Heart right ventricle (tissue), 16 donors: ENCODE measurements at regions not wholly inside any gene's neighbourhood (a gene's known extent, or its start where the extent isn't known, plus 50 kb on each side); places are given as distances from the start of the nearest gene placed in this dataset.

Source experiments
- ATAC-seq, 8 donors: fragments of 200-7000 bp; cut with Tn5 transposase; one replicate each; pipeline ENCODE4 v1.9.1; 2020; ENCODE audit warnings: mild to moderate bottlenecking in 8 of 8, moderate library complexity in 8 of 8, moderate number of reproducible peaks in 1 of 8
- DNase-seq, 2 donors: peaks; one replicate each; pipeline ENCODE4 v3.0.0-alpha.2; 2020
- H3K27ac ChIP-seq, 10 donors: fragments of 200-600 bp; sonication (generic) in 2 of 10; one replicate each; pipeline versions ENCODE4 v1.5.0 to v1.8.0; 2020 to 2022; ENCODE audit warnings: mild to moderate bottlenecking in 3 of 10
- H3K27me3 ChIP-seq, 7 donors: fragments of 200-600 bp; one replicate each; pipeline ENCODE4 v1.8.0; 2021 to 2022; ENCODE audit warnings: mild to moderate bottlenecking in 2 of 7
- H3K36me3 ChIP-seq, 9 donors: fragments of 200-600 bp; sonication (generic) in 1 of 9; one replicate each; pipeline versions ENCODE4 v1.5.0 to v1.8.0; 2020 to 2022; ENCODE audit warnings: mild to moderate bottlenecking in 2 of 9
- H3K4me1 ChIP-seq, 9 donors: fragments of 200-600 bp; sonication (generic) in 1 of 9; one replicate each; pipeline versions ENCODE4 v1.5.0 to v1.8.0; 2020 to 2022; ENCODE audit warnings: mild to moderate bottlenecking in 4 of 9
- H3K4me3 ChIP-seq, 10 donors: fragments of 200-600 bp; sonication (generic) in 2 of 10; one replicate each; pipeline versions ENCODE4 v1.5.0 to v1.8.0; 2020 to 2022; ENCODE audit warnings: mild to moderate bottlenecking in 7 of 10, moderate library complexity in 2 of 10
- H3K9me3 ChIP-seq, 11 donors: fragments of 200-600 bp in 10 of 11; sonication (generic) in 2 of 11; one replicate each; pipeline versions ENCODE4 v1.5.0 to v1.8.0; 2013 to 2022; ENCODE audit warnings: mild to moderate bottlenecking in 2 of 11, control low read depth in 1 of 11, moderate library complexity in 1 of 11
- CTCF ChIP-seq, 9 donors: fragments of 200-600 bp; sonication (generic) in 2 of 9; IDR thresholded peaks; one replicate each; pipeline versions ENCODE4 v1.5.0 to v1.8.0; 2021 to 2022; ENCODE audit warnings: antibody characterized with exemption in 9 of 9, mild to moderate bottlenecking in 5 of 9, moderate library complexity in 1 of 9
- WGBS, 2 donors: extraction: QIAGEN DNeasy Blood & Tissue Kit; methylation state at CpG; one replicate each; pipeline ENCODE4 v1.1.7; 2013; ENCODE audit warnings: inconsistent platforms in 1 of 2; 5-methylcytosine and 5-hydroxymethylcytosine counted together
- intact Hi-C, 10 donors: fragments of 100-400 bp; cut with DNase I; formaldehyde crosslinking; loops; one replicate each; pipeline versions ENCODE4 v1.11.1 to v1.14.2; 2022
- donor health status: Arrhythmogenic right ventricular cardiomyopathy.
- donor health status: ischemic (EF 13 %, LVEDD 7.1; RV severe dilation, severe dysfunction).
- donor health status: healthy with polysubstance abuse.
- donor health status: DM: no; HTN: yes; CAD: no.
- donor health status: DM: no; HTN: no; CAD: no.
- donor health status: ischemic (EF 25% LVEDD 6.9; RV normal size, moderate dysfunction).
- donor health status: ischemic (EF 25% LVEDD 5.7; RV mildly dilated, moderate dysfunction).
- donor health status: healthy.
- donor health status: DM: yes; HTN: yes; CAD: no.
- donor health status: Ischemic cardiomyopathy.
- donor health status: ischemic (EF 35%, LVEDD 5.7; RV mildly dilated, moderate dysfunction).
- donor health status: nonischemic (EF 11% LVEDD 7.7; RV severe dilation, severe dysfunction).
- donor health status: DM: yes; HTN: yes; CAD: no.
- donor health status: PGD.
- donor health status: ischemic (EF 29% LVEDD 5.4; RV normal size, mild dysfunction).
- donor health status: nonischemic (EF 23%, LVEDD 6.1; RV moderate dilation, normal function).

GRCh38 chr6:79864421-79864820 lies 82.9 kb downstream of the ELOVL4 start:
- Histone ChIP-seq H3K9me3 (no peaks in the 10 kb centered on the region), H3K4me1 (peaks cover 0 to 5% (median 0%) of the 10 kb centered on the region in 9 donors), H3K27ac (no peak overlapping the region), H3K4me3 (no peak overlapping the region), H3K36me3 (no peaks in the 10 kb centered on the region), H3K27me3 (peaks cover 0 to 6% (median 0%) of the 10 kb centered on the region in 7 donors)
- DNase-seq (no peak), ATAC-seq (no peak)
- intact Hi-C loops, result no loop called here
- no peak for TF ChIP-seq CTCF (IDR thresholded peaks at IDR 0.05)
- WGBS, 2 donors, result 20 to 22% methylated on average over 3 of the region's 3 CpGs

GRCh38 chr6:79864001-79864400 lies 83.4 kb downstream of the ELOVL4 start:
- Histone ChIP-seq H3K4me1 (peaks cover 0 to 3% (median 0%) of the 10 kb centered on the region in 9 donors), H3K9me3 (no peaks in the 10 kb centered on the region), H3K36me3 (no peaks in the 10 kb centered on the region), H3K27me3 (peaks cover 0 to 6% (median 0%) of the 10 kb centered on the region in 7 donors), H3K27ac (no peak overlapping the region), H3K4me3 (no peak overlapping the region)
- DNase-seq, result no peak
- intact Hi-C loops, result no loop called here
- no peak for TF ChIP-seq CTCF (IDR thresholded peaks at IDR 0.05)
- WGBS, 2 donors, result 43 to 56% methylated on average over 1 of the region's 1 CpG
- no peak for ATAC-seq

GRCh38 chr6:79863566-79863965 lies 83.8 kb downstream of the ELOVL4 start:
- TF ChIP-seq CTCF (IDR thresholded peaks at IDR 0.05), result no peak
- peaks cover 0 to 6% (median 0%) of the 10 kb centered on the region in 7 donors for H3K27me3 ChIP-seq
- intact Hi-C loops, result no loop called here
- no peak overlapping the region for H3K4me3 ChIP-seq
- no peak overlapping the region for H3K27ac ChIP-seq
- peaks cover 0 to 3% (median 0%) of the 10 kb centered on the region in 9 donors for H3K4me1 ChIP-seq
- no peaks in the 10 kb centered on the region for H3K9me3 ChIP-seq
- no peaks in the 10 kb centered on the region for H3K36me3 ChIP-seq
- ATAC-seq (no peak), DNase-seq (no peak)
- 80 to 84% methylated on average over 1 of the region's 1 CpG for WGBS, 2 donors

- Histone ChIP-seq H3K27ac (no peak overlapping the region), H3K27me3 (peaks cover 0 to 6% (median 0%) of the 10 kb centered on the region in 7 donors), H3K4me1 (no peaks in the 10 kb centered on the region), H3K4me3 (no peak overlapping the region), H3K36me3 (no peaks in the 10 kb centered on the region), H3K9me3 (no peaks in the 10 kb centered on the region)
- WGBS, 2 donors, result 72 to 74% methylated on average over 1 of the region's 1 CpG
- intact Hi-C loops, result no loop called here
- DNase-seq (no peak), ATAC-seq (no peak)
- no peak for TF ChIP-seq CTCF (IDR thresholded peaks at IDR 0.05)
These were observed 84.6 kb downstream of the ELOVL4 start for GRCh38 chr6:79862711-79863110.
